ENCODE measurements at regions not wholly inside any gene's neighbourhood (a gene's known extent, or its start where the extent isn't known, plus 50 kb on each side); places are given as distances from the start of the nearest gene placed in this dataset.

GRCh38 chr2:2876331-2877221, 501.0 kb downstream of the EIPR1 start:
- H3K9me3 ChIP-seq (ENCODE audit: control insufficient read depth, low read length) = peaks cover 15% of the 10 kb centered on the region
- no peak overlapping the region for H3K27ac Mint-ChIP-seq
- H3K9ac ChIP-seq (ENCODE audit: extremely low read depth, low read length, poor library complexity, severe bottlenecking) = no peak overlapping the region
- no peak for TF ChIP-seq CTCF (conservative IDR thresholded peaks at IDR 0.05)
- no peak overlapping the region for H3K4me3 Mint-ChIP-seq
- no peaks in the 10 kb centered on the region for H3K4me1 Mint-ChIP-seq
- no peaks in the 10 kb centered on the region for H3K4me1 ChIP-seq (ENCODE audit: control insufficient read depth, insufficient read depth, low read length)
- no peaks in the 10 kb centered on the region for H3K36me3 ChIP-seq (ENCODE audit: control insufficient read depth, insufficient read depth, low read length)
- peak overlapping the region; percentile 91 for H3K27ac ChIP-seq (ENCODE audit: low read depth, low read length)
- no peaks in the 10 kb centered on the region for H3K27me3 Mint-ChIP-seq (ENCODE audit: insufficient read depth)
- H3K4me3 ChIP-seq (ENCODE audit: low read length) = no peak overlapping the region
- H3K9me3 Mint-ChIP-seq = peaks cover 27% of the 10 kb centered on the region
- no peaks in the 10 kb centered on the region for H3K27me3 ChIP-seq (ENCODE audit: control insufficient read depth, insufficient read depth, low read length, poor library complexity, severe bottlenecking)
- H3K36me3 Mint-ChIP-seq (ENCODE audit: low read depth) = no peaks in the 10 kb centered on the region
- DNase-seq = peak; percentile 47
- 80 to 88% methylated on average over 7 to 18 of the region's 18 CpGs for WGBS, 2 experiments (ENCODE audit: insufficient coverage in 1 of 2, insufficient read length in 1 of 2)

- H3K4me1 Mint-ChIP-seq = no peaks in the 10 kb centered on the region
- H3K4me3 Mint-ChIP-seq = no peak overlapping the region
- Histone ChIP-seq H3K4me1 (ENCODE audit: control insufficient read depth, insufficient read depth, low read length) (no peaks in the 10 kb centered on the region), H3K36me3 (ENCODE audit: control insufficient read depth, insufficient read depth, low read length) (no peaks in the 10 kb centered on the region), H3K27me3 (ENCODE audit: control insufficient read depth, insufficient read depth, low read length, poor library complexity, severe bottlenecking) (no peaks in the 10 kb centered on the region), H3K9ac (ENCODE audit: extremely low read depth, low read length, poor library complexity, severe bottlenecking) (no peak overlapping the region), H3K27ac (ENCODE audit: low read depth, low read length) (peak overlapping the region; percentile 91), H3K9me3 (ENCODE audit: control insufficient read depth, low read length) (peaks cover 15% of the 10 kb centered on the region), H3K4me3 (ENCODE audit: low read length) (no peak overlapping the region)
- no peak for TF ChIP-seq CTCF (conservative IDR thresholded peaks at IDR 0.05)
- no peaks in the 10 kb centered on the region for H3K36me3 Mint-ChIP-seq (ENCODE audit: low read depth)
- no peak overlapping the region for H3K27ac Mint-ChIP-seq
- peaks cover 27% of the 10 kb centered on the region for H3K9me3 Mint-ChIP-seq
- no peaks in the 10 kb centered on the region for H3K27me3 Mint-ChIP-seq (ENCODE audit: insufficient read depth)
- 89 to 100% methylated on average over 1 to 6 of the region's 6 CpGs for WGBS, 2 experiments (ENCODE audit: insufficient coverage in 1 of 2, insufficient read length in 1 of 2)
- peak; percentile 14 for DNase-seq
Measured at GRCh38 chr2:2875831-2876230, 501.8 kb downstream of the EIPR1 start.

GRCh38 chr2:2875296-2875695, 502.3 kb downstream of the EIPR1 start:
- H3K27ac Mint-ChIP-seq = no peak overlapping the region
- TF ChIP-seq CTCF (conservative IDR thresholded peaks at IDR 0.05) = no peak
- no peaks in the 10 kb centered on the region for H3K27me3 ChIP-seq (ENCODE audit: control insufficient read depth, insufficient read depth, low read length, poor library complexity, severe bottlenecking)
- no peak overlapping the region for H3K27ac ChIP-seq (ENCODE audit: low read depth, low read length)
- WGBS, 2 experiments (ENCODE audit: insufficient coverage in 1 of 2, insufficient read length in 1 of 2) = 94 to 100% methylated on average over 7 to 11 of the region's 11 CpGs
- H3K9me3 ChIP-seq (ENCODE audit: control insufficient read depth, low read length) = peaks cover 15% of the 10 kb centered on the region
- no peaks in the 10 kb centered on the region for H3K4me1 ChIP-seq (ENCODE audit: control insufficient read depth, insufficient read depth, low read length)
- peaks cover 27% of the 10 kb centered on the region for H3K9me3 Mint-ChIP-seq
- H3K9ac ChIP-seq (ENCODE audit: extremely low read depth, low read length, poor library complexity, severe bottlenecking) = no peak overlapping the region
- H3K36me3 Mint-ChIP-seq (ENCODE audit: low read depth) = no peaks in the 10 kb centered on the region
- DNase-seq = peak; percentile 17
- no peaks in the 10 kb centered on the region for H3K27me3 Mint-ChIP-seq (ENCODE audit: insufficient read depth)
- no peak overlapping the region for H3K4me3 ChIP-seq (ENCODE audit: low read length)
- no peaks in the 10 kb centered on the region for H3K36me3 ChIP-seq (ENCODE audit: control insufficient read depth, insufficient read depth, low read length)
- H3K4me3 Mint-ChIP-seq = no peak overlapping the region
- H3K4me1 Mint-ChIP-seq = no peaks in the 10 kb centered on the region
